T-cell (primary cell): ENCODE measurements at regions not wholly inside any gene's neighbourhood (a gene's known extent, or its start where the extent isn't known, plus 50 kb on each side); places are given as distances from the start of the nearest gene placed in this dataset.

Experiments
- ATAC-seq, 4 experiments: fragments of 200-7000 bp in 3 of 4; fragments of 150-1000 bp in 1 of 4; cut with Tn5 transposase; replicated peaks in 1 of 4; 1 replicate in 3 of 4; 2 replicates in 1 of 4; pipeline ENCODE4 v1.10.0; 2021; ENCODE audit warnings: moderate library complexity in 3 of 4, mild to moderate bottlenecking in 2 of 4, moderate number of reproducible peaks in 1 of 4
- CTCF ChIA-PET, 2 donors: fragments of 300-600 bp; sonication (Branson Sonifier 250); formaldehyde crosslinking; loops; one replicate each; lab custom pipeline; 2022; ENCODE audit warnings: antibody characterized with exemption in 2 of 2; lab: Charles Lee
- POLR2A ChIA-PET, 2 donors: fragments of 300-600 bp; sonication (Branson Sonifier 250); formaldehyde crosslinking; loops; one replicate each; lab custom pipeline; 2022; ENCODE audit warnings: antibody characterized with exemption in 2 of 2; lab: Charles Lee
- DNase-seq, 35 experiments: peaks; one replicate each; pipeline versions ENCODE4 v3.0.0 to v3.0.0-alpha.2; 2013 to 2023
- H3K27ac ChIP-seq: one replicate; pipeline ENCODE4 v1.5.1; 2013; ENCODE audit warnings: low read length
- H3K27me3 ChIP-seq, 2 experiments: replicated peaks in 1 of 2; 1 replicate in 1 of 2; 2 replicates in 1 of 2; pipeline versions ENCODE4 v1.6.1 to v1.7.0; 2013; ENCODE audit warnings: low read length in 1 of 2, mixed read lengths in 1 of 2; ENCODE audit not compliant: control insufficient read depth in 2 of 2, insufficient read depth in 2 of 2; ENCODE audit errors: extremely low read depth in 1 of 2
- H3K36me3 ChIP-seq, 2 donors: 1 replicate in 1 of 2; 2 replicates in 1 of 2; pipeline versions ENCODE4 v1.6.1 to v1.7.0; 2013; ENCODE audit warnings: low read length in 1 of 2; ENCODE audit not compliant: control insufficient read depth in 2 of 2, insufficient read depth in 1 of 2; ENCODE audit errors: extremely low read depth in 1 of 2
- H3K4me1 ChIP-seq, 2 experiments: 1 replicate in 1 of 2; 2 replicates in 1 of 2; pipeline versions ENCODE4 v1.6.1 to v1.7.0; 2013; ENCODE audit warnings: low read length in 2 of 2, mixed read lengths in 1 of 2; ENCODE audit not compliant: insufficient read depth in 2 of 2, control insufficient read depth in 1 of 2; ENCODE audit errors: extremely low read depth in 1 of 2
- H3K4me3 ChIP-seq, 2 donors: 1 replicate in 1 of 2; 2 replicates in 1 of 2; pipeline versions ENCODE4 v1.5.1 to v1.7.0; 2013; ENCODE audit warnings: mild to moderate bottlenecking in 2 of 2, low read length in 1 of 2, moderate library complexity in 1 of 2; ENCODE audit not compliant: control insufficient read depth in 1 of 2; ENCODE audit errors: extremely low read depth in 1 of 2
- H3K9me3 ChIP-seq: 2 replicates; pipeline ENCODE4 v1.7.0; 2013
- H3K27ac Mint-ChIP-seq, 2 donors: one replicate each; pipeline ENCODE4 v1.8.0; 2020 to 2021; ENCODE audit warnings: mild to moderate bottlenecking in 2 of 2, mixed read lengths in 2 of 2
- H3K27me3 Mint-ChIP-seq, 2 donors: one replicate each; pipeline ENCODE4 v1.8.0; 2021 to 2022; ENCODE audit warnings: mixed read lengths in 2 of 2
- H3K36me3 Mint-ChIP-seq: one replicate; pipeline ENCODE4 v1.8.0; 2021; ENCODE audit warnings: mixed read lengths
- H3K4me1 Mint-ChIP-seq, 3 donors: one replicate each; pipeline ENCODE4 v1.8.0; 2020 to 2022; ENCODE audit warnings: mixed read lengths in 3 of 3, mild to moderate bottlenecking in 1 of 3
- H3K4me3 Mint-ChIP-seq, 3 donors: one replicate each; pipeline ENCODE4 v1.8.0; 2020 to 2022; ENCODE audit warnings: mild to moderate bottlenecking in 3 of 3, mixed read lengths in 3 of 3, moderate library complexity in 3 of 3
- H3K9me3 Mint-ChIP-seq, 3 donors: one replicate each; pipeline ENCODE4 v1.8.0; 2020 to 2022; ENCODE audit warnings: mixed read lengths in 3 of 3
- WGBS: methylation state at CpG from one replicate; pipeline ENCODE4 v1.1.5; 2013; ENCODE audit warnings: missing lambda C conversion rate; ENCODE audit not compliant: insufficient coverage; 5-methylcytosine and 5-hydroxymethylcytosine counted together

DNA sequence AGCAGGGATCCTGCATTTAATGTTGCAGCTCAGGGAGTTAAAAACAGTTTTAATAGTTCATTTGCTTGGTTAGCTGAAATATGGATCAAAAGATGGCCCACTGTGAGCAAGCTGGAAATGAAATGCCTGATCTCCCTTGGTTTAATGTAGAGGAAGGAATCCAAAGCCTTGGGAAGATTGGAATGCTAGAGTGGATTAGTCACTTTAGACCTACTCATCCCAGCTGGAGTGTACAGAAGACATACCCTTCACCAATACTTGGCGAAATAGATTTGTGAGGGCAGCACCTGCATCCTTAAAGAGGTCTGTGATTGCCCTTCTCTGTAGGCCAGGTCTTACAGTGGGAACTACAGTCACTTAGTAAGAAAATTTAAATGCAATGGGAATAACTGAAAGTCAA lies 58.0 kb upstream of the KRAS start:
- CTCF ChIA-PET, result no interaction called here
- Histone ChIP-seq H3K27ac (no peak overlapping the region), H3K27me3 (no peaks in the 10 kb centered on the region), H3K4me1 (no peaks in the 10 kb centered on the region), H3K9me3 (no peaks in the 10 kb centered on the region), H3K4me3 (no peak overlapping the region), H3K36me3 (no peaks in the 10 kb centered on the region)
- no peaks in the 10 kb centered on the region for H3K27me3 Mint-ChIP-seq
- peaks cover 0 to 3% (median 0%) of the 10 kb centered on the region in 3 donors for H3K9me3 Mint-ChIP-seq
- H3K36me3 Mint-ChIP-seq, result no peaks in the 10 kb centered on the region
- H3K4me3 Mint-ChIP-seq, result no peak overlapping the region
- H3K27ac Mint-ChIP-seq, result no peak overlapping the region
- no peaks in the 10 kb centered on the region for H3K4me1 Mint-ChIP-seq
- no peak for ATAC-seq
- no peak for DNase-seq
- no CpG with 5 or more reads among the region's 1 CpG for WGBS
- POLR2A ChIA-PET, result no interaction called here

GRCh38 chr12:25307818-25308217 lies 57.1 kb upstream of the KRAS start:
- no peak for DNase-seq
- no peak overlapping the region for H3K27ac ChIP-seq
- Mint-ChIP-seq H3K9me3 (peaks cover 0 to 3% (median 0%) of the 10 kb centered on the region in 3 donors), H3K4me3 (no peak overlapping the region), H3K4me1 (no peaks in the 10 kb centered on the region), H3K36me3 (no peaks in the 10 kb centered on the region), H3K27me3 (no peaks in the 10 kb centered on the region), H3K27ac (no peak overlapping the region)
- H3K4me3 ChIP-seq, result no peak overlapping the region
- ATAC-seq, result no peak
- ChIA-PET CTCF (interaction anchor here in 1 of 2 donors (0.6 to 1.0 kb wide), 2 partner anchors 80 to 316 kb away, joined by 3 to 5 read pairs; no protein-coding TSS in a partner anchor), POLR2A (no interaction called here)
- H3K36me3 ChIP-seq, result no peaks in the 10 kb centered on the region
- H3K4me1 ChIP-seq, result no peaks in the 10 kb centered on the region
- WGBS, result no CpG with 5 or more reads among the region's 1 CpG
- H3K27me3 ChIP-seq, result peaks cover 0 to 3% of the 10 kb centered on the region in 2 experiments
- H3K9me3 ChIP-seq, result no peaks in the 10 kb centered on the region

GRCh38 chr12:25301798-25302197 lies 51.1 kb upstream of the KRAS start:
- no peak overlapping the region for H3K27ac Mint-ChIP-seq
- CTCF ChIA-PET, result no interaction called here
- Histone ChIP-seq H3K9me3 (no peaks in the 10 kb centered on the region), H3K4me3 (no peak overlapping the region), H3K27me3 (peaks cover 0 to 3% of the 10 kb centered on the region in 2 experiments), H3K27ac (no peak overlapping the region), H3K4me1 (no peaks in the 10 kb centered on the region), H3K36me3 (no peaks in the 10 kb centered on the region)
- DNase-seq (no peak), ATAC-seq (no peak)
- H3K4me1 Mint-ChIP-seq, result peaks cover 0 to 6% (median 0%) of the 10 kb centered on the region in 3 donors
- peaks cover 7 to 8% of the 10 kb centered on the region in 2 donors for H3K27me3 Mint-ChIP-seq
- POLR2A ChIA-PET, result no interaction called here
- peaks cover 0 to 3% (median 0%) of the 10 kb centered on the region in 3 donors for H3K9me3 Mint-ChIP-seq
- no peaks in the 10 kb centered on the region for H3K36me3 Mint-ChIP-seq
- H3K4me3 Mint-ChIP-seq, result no peak overlapping the region
- WGBS, result 100% methylated on average over 1 of the region's 3 CpGs
